ENCODE measurements at regions not wholly inside any gene's neighbourhood (a gene's known extent, or its start where the extent isn't known, plus 50 kb on each side); places are given as distances from the start of the nearest gene placed in this dataset.

GRCh38 chr11:19378814-19379213 lies 138.1 kb upstream of the E2F8 start:
- TF ChIP-seq, protein P1, sequence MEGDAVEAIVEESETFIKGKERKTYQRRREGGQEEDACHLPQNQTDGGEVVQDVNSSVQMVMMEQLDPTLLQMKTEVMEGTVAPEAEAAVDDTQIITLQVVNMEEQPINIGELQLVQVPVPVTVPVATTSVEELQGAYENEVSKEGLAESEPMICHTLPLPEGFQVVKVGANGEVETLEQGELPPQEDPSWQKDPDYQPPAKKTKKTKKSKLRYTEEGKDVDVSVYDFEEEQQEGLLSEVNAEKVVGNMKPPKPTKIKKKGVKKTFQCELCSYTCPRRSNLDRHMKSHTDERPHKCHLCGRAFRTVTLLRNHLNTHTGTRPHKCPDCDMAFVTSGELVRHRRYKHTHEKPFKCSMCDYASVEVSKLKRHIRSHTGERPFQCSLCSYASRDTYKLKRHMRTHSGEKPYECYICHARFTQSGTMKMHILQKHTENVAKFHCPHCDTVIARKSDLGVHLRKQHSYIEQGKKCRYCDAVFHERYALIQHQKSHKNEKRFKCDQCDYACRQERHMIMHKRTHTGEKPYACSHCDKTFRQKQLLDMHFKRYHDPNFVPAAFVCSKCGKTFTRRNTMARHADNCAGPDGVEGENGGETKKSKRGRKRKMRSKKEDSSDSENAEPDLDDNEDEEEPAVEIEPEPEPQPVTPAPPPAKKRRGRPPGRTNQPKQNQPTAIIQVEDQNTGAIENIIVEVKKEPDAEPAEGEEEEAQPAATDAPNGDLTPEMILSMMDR (IDR thresholded peaks at IDR 0.05), result no peak
- no peak for TF ChIP-seq EZH2 (IDR thresholded peaks at IDR 0.05; ENCODE audit: borderline replicate concordance, insufficient read depth, low read depth, low read length, poor library complexity, severe bottlenecking)
- ChIA-PET POLR2A (no interaction called here), CTCF (no interaction called here)
- H3K9me3 Mint-ChIP-seq (ENCODE audit: insufficient read depth), result no peaks in the 10 kb centered on the region
- no peaks in the 10 kb centered on the region for H4K20me1 ChIP-seq (ENCODE audit: control insufficient read depth, insufficient read depth, low read length, poor library complexity, severe bottlenecking)
- ATAC-seq (ENCODE audit: low read depth) (no peak), DNase-seq (no peak)
- H3K79me2 ChIP-seq (ENCODE audit: control insufficient read depth, insufficient read depth, low read length), result no peaks in the 10 kb centered on the region
- no peak overlapping the region for H3K9ac ChIP-seq (ENCODE audit: low read length)
- intact Hi-C loops (cut with micrococcal nuclease), result no loop called here
- no peak overlapping the region for H3K27ac Mint-ChIP-seq
- no peaks in the 10 kb centered on the region for H3K9me3 ChIP-seq (ENCODE audit: control extremely low read depth in 1 of 3, control insufficient read depth in 2 of 3, insufficient read depth in 1 of 3, low read length in 2 of 3)
- WGBS (ENCODE audit: insufficient coverage), result 96% methylated on average over 3 of the region's 4 CpGs
- H3K27me3 ChIP-seq (replicated peaks in 1 of 4; ENCODE audit: control extremely low read depth in 1 of 4, control insufficient read depth in 3 of 4, insufficient read depth in 4 of 4, low read length in 3 of 4), result peaks cover 0 to 5% (median 3%) of the 10 kb centered on the region in 4 experiments
- no peaks in the 10 kb centered on the region for H3K36me3 ChIP-seq (replicated peaks in 1 of 2; ENCODE audit: control extremely low read depth in 1 of 2, control insufficient read depth in 1 of 2, extremely low read depth in 1 of 2, insufficient read depth in 2 of 2, low read length in 1 of 2)
- H3K27ac ChIP-seq (ENCODE audit: low read length in 2 of 2), result no peak overlapping the region
- H3K4me1 ChIP-seq (ENCODE audit: control insufficient read depth in 2 of 2, insufficient read depth in 2 of 2, low read length in 2 of 2), result no peaks in the 10 kb centered on the region
- no peak overlapping the region for H3K4me2 ChIP-seq (replicated peaks; ENCODE audit: low read depth, low read length, poor library complexity, severe bottlenecking)
- H3K4me1 Mint-ChIP-seq, result no peaks in the 10 kb centered on the region
- no peak overlapping the region for H3K4me3 ChIP-seq (ENCODE audit: control extremely low read depth in 1 of 5, extremely low read depth in 1 of 5, insufficient read depth in 1 of 5, low read depth in 2 of 5, low read length in 4 of 5)
- H2AFZ ChIP-seq (ENCODE audit: insufficient read depth, low read depth, low read length, poor library complexity, severe bottlenecking), result no peak overlapping the region
- H3K4me3 Mint-ChIP-seq, result no peak overlapping the region
- peaks cover 37% of the 10 kb centered on the region for H3K27me3 Mint-ChIP-seq

DNA sequence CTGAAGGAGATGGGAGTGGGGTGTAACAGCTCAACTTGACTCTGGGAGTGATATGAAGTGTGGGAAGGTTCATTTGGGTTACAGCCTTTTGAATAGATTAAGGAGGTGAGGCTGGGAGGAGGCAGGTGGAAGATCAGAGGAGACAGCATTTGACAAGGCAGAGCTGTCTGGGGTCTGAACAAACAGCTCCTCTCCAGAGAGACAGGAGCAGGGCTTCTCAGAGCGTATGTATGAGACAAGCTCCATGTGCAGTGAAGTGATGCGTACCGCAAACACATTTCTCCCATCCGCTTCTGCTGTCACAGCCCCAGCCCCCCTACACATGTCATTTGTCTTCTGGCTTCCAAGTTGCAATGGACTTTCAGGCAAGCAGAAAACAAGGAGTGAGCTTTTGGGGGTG lies 137.1 kb upstream of the E2F8 start:
- intact Hi-C loops (cut with micrococcal nuclease), result no loop called here
- 96% methylated on average over 4 of the region's 4 CpGs for WGBS (ENCODE audit: insufficient coverage)

More for the DNA sequence above, 137.1 kb upstream of the E2F8 start:
- Mint-ChIP-seq H3K27me3 (peaks cover 38% of the 10 kb centered on the region), H3K4me3 (no peak overlapping the region), H3K27ac (no peak overlapping the region), H3K4me1 (no peaks in the 10 kb centered on the region), H3K9me3 (ENCODE audit: insufficient read depth) (no peaks in the 10 kb centered on the region)
- H3K4me1 ChIP-seq (ENCODE audit: control insufficient read depth in 2 of 2, insufficient read depth in 2 of 2, low read length in 2 of 2), result no peaks in the 10 kb centered on the region
- no peaks in the 10 kb centered on the region for H4K20me1 ChIP-seq (ENCODE audit: control insufficient read depth, insufficient read depth, low read length, poor library complexity, severe bottlenecking)
- H3K9ac ChIP-seq (ENCODE audit: low read length), result no peak overlapping the region
- no peak overlapping the region for H2AFZ ChIP-seq (ENCODE audit: insufficient read depth, low read depth, low read length, poor library complexity, severe bottlenecking)
- no peaks in the 10 kb centered on the region for H3K9me3 ChIP-seq (ENCODE audit: control extremely low read depth in 1 of 3, control insufficient read depth in 2 of 3, insufficient read depth in 1 of 3, low read length in 2 of 3)
- TF ChIP-seq, protein P1 (IDR thresholded peaks at IDR 0.05), result no peak
- TF ChIP-seq EZH2 (IDR thresholded peaks at IDR 0.05; ENCODE audit: borderline replicate concordance, insufficient read depth, low read depth, low read length, poor library complexity, severe bottlenecking), result no peak
- H3K27ac ChIP-seq (ENCODE audit: low read length in 2 of 2), result no peak overlapping the region
- no peak overlapping the region for H3K4me3 ChIP-seq (ENCODE audit: control extremely low read depth in 1 of 5, extremely low read depth in 1 of 5, insufficient read depth in 1 of 5, low read depth in 2 of 5, low read length in 4 of 5)
- CTCF ChIA-PET, result no interaction called here
- peaks cover 0 to 5% (median 3%) of the 10 kb centered on the region in 4 experiments for H3K27me3 ChIP-seq (replicated peaks in 1 of 4; ENCODE audit: control extremely low read depth in 1 of 4, control insufficient read depth in 3 of 4, insufficient read depth in 4 of 4, low read length in 3 of 4)
- DNase-seq (no peak), ATAC-seq (ENCODE audit: low read depth) (no peak)
- H3K79me2 ChIP-seq (ENCODE audit: control insufficient read depth, insufficient read depth, low read length), result no peaks in the 10 kb centered on the region
- POLR2A ChIA-PET, result no interaction called here
- H3K36me3 ChIP-seq (replicated peaks in 1 of 2; ENCODE audit: control extremely low read depth in 1 of 2, control insufficient read depth in 1 of 2, extremely low read depth in 1 of 2, insufficient read depth in 2 of 2, low read length in 1 of 2), result no peaks in the 10 kb centered on the region
- no peak overlapping the region for H3K4me2 ChIP-seq (replicated peaks; ENCODE audit: low read depth, low read length, poor library complexity, severe bottlenecking)

All from B cell (primary cell).